ENCODE measurements at regions not wholly inside any gene's neighbourhood (a gene's known extent, or its start where the extent isn't known, plus 50 kb on each side); places are given as distances from the start of the nearest gene placed in this dataset.

DNA sequence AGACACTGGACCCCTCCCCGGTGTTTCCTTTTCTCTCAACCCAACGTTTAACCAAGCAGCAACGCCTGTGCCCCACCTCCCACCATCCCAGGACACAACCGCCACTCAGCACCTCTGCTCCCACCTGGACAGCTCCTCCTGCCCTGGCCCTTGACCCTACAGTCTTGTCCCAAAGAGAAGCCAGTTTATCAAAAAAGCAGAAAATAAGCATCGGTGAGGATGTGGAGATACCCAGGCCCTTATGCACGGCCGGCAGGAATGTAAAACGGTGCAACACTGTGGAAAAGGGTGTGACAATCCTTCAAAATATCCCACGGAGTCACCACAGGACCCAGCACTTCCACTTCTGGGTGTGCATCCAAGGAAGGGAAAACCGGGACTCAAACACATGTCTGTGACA, 176.2 kb upstream of the RNF32 start:
- no peak for DNase-seq (ENCODE audit: low spot score)
- Histone ChIP-seq H3K9me2 (replicated peaks; ENCODE audit: insufficient read depth) (no peaks in the 10 kb centered on the region), H3K27ac (no peak overlapping the region), H3K9me3 (ENCODE audit: low read depth) (no peaks in the 10 kb centered on the region), H2AFZ (no peak overlapping the region), H3K4me2 (no peak overlapping the region), H3K4me3 (no peak overlapping the region), H4K20me1 (ENCODE audit: insufficient read depth, poor library complexity, severe bottlenecking) (no peaks in the 10 kb centered on the region), H3K79me2 (no peaks in the 10 kb centered on the region), H3K36me3 (replicated peaks; ENCODE audit: insufficient read depth, low read depth) (no peaks in the 10 kb centered on the region), H3K27me3 (no peaks in the 10 kb centered on the region), H3K4me1 (ENCODE audit: insufficient read depth) (peaks cover 4% of the 10 kb centered on the region)
- TF ChIP-seq EZH2 (IDR thresholded peaks at IDR 0.05; ENCODE audit: borderline replicate concordance) (no peak), EZH2phosphoT487 (IDR thresholded peaks at IDR 0.05; ENCODE audit: low read depth, severe bottlenecking, unreplicated experiment) (no peak)
- TF ChIP-seq, protein P1, sequence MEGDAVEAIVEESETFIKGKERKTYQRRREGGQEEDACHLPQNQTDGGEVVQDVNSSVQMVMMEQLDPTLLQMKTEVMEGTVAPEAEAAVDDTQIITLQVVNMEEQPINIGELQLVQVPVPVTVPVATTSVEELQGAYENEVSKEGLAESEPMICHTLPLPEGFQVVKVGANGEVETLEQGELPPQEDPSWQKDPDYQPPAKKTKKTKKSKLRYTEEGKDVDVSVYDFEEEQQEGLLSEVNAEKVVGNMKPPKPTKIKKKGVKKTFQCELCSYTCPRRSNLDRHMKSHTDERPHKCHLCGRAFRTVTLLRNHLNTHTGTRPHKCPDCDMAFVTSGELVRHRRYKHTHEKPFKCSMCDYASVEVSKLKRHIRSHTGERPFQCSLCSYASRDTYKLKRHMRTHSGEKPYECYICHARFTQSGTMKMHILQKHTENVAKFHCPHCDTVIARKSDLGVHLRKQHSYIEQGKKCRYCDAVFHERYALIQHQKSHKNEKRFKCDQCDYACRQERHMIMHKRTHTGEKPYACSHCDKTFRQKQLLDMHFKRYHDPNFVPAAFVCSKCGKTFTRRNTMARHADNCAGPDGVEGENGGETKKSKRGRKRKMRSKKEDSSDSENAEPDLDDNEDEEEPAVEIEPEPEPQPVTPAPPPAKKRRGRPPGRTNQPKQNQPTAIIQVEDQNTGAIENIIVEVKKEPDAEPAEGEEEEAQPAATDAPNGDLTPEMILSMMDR (IDR thresholded peaks at IDR 0.05; ENCODE audit: poor library complexity): no peak
- WGBS (ENCODE audit: low lambda C conversion rate, missing lambda C conversion rate): 92% methylated on average over 10 of the region's 10 CpGs

DNA sequence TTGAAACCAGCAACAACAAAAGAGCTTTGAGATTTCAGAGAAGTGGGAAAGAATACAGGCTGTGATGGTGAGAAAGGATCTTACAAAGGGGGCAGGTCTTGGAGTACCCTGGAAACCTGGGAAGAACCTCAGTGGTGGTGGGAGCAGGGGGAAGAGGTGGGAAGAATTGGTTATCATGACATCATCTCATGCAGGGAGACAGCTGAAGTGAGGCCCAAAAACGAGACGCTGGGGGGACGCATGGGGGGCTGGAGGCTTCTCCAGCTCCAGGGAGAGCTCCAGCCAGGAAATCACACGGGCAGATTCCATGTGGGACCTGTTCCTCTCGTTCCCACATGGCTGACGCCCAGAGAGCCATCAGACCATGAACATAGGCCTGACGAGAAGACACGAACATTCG, 177.3 kb upstream of the RNF32 start:
- Histone ChIP-seq H3K9me3 (ENCODE audit: low read depth) (no peaks in the 10 kb centered on the region), H3K4me3 (no peak overlapping the region), H3K36me3 (replicated peaks; ENCODE audit: insufficient read depth, low read depth) (no peaks in the 10 kb centered on the region), H3K4me1 (ENCODE audit: insufficient read depth) (peaks cover 4% of the 10 kb centered on the region), H3K9me2 (replicated peaks; ENCODE audit: insufficient read depth) (no peaks in the 10 kb centered on the region), H2AFZ (no peak overlapping the region), H4K20me1 (ENCODE audit: insufficient read depth, poor library complexity, severe bottlenecking) (no peaks in the 10 kb centered on the region), H3K4me2 (no peak overlapping the region), H3K27ac (no peak overlapping the region), H3K79me2 (no peaks in the 10 kb centered on the region), H3K27me3 (no peaks in the 10 kb centered on the region)
- no peak for TF ChIP-seq EZH2 (IDR thresholded peaks at IDR 0.05; ENCODE audit: borderline replicate concordance)
- TF ChIP-seq EZH2phosphoT487 (IDR thresholded peaks at IDR 0.05; ENCODE audit: low read depth, severe bottlenecking, unreplicated experiment): no peak
- TF ChIP-seq, protein P1 (IDR thresholded peaks at IDR 0.05; ENCODE audit: poor library complexity): no peak
- WGBS (ENCODE audit: low lambda C conversion rate, missing lambda C conversion rate): 69% methylated on average over 9 of the region's 9 CpGs
- DNase-seq (ENCODE audit: low spot score): no peak

DNA sequence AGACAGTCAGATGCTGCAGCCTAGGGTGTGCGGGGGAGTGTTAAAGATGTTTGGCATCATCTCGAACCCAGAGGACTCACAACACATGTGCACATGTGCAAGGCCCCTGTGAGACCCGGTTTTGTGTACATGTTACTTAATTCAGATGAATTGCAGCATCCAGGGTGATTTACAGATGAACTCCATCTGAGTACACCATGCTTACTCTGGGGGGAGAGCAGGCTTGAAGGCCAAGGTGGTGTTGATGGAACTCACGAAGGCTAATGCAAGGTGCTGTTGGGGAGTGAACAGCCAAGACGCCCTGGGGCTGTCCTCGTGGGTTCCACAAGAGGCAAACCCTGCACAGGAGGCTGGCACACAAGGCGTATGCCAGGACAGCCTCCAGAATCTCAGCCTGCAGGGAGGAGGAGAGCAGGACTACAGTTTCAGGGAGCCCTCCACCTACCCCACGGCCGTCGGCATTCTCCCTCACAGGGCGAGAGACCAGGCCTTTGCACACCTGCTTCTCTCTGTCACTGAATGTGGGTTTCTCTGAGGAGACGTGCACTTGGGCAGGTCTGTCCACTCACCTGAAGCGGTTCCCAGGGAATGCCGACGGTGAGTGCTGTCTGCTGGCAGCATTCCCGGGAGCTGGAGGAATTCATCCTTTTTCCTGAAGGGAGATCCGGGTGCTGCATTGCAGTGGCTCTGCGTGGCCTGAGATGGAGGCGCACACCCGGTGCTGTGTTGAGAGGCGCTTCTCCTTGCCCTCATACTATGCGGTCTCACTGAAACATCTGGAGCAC, 178.5 kb upstream of the RNF32 start:
- H3K27ac ChIP-seq: no peak overlapping the region
- no peaks in the 10 kb centered on the region for H3K79me2 ChIP-seq
- H3K9me3 ChIP-seq (ENCODE audit: low read depth): no peaks in the 10 kb centered on the region
- H3K4me1 ChIP-seq (ENCODE audit: insufficient read depth): peaks cover 4% of the 10 kb centered on the region
- no peaks in the 10 kb centered on the region for H3K9me2 ChIP-seq (replicated peaks; ENCODE audit: insufficient read depth)
- no peak for DNase-seq (ENCODE audit: low spot score)
- H3K4me2 ChIP-seq: peak overlapping the region; percentile 27
- no peaks in the 10 kb centered on the region for H3K36me3 ChIP-seq (replicated peaks; ENCODE audit: insufficient read depth, low read depth)
- H2AFZ ChIP-seq: no peak overlapping the region
- no peak overlapping the region for H3K4me3 ChIP-seq
- H4K20me1 ChIP-seq (ENCODE audit: insufficient read depth, poor library complexity, severe bottlenecking): no peaks in the 10 kb centered on the region
- 86% methylated on average over 22 of the region's 22 CpGs for WGBS (ENCODE audit: low lambda C conversion rate, missing lambda C conversion rate)
- no peaks in the 10 kb centered on the region for H3K27me3 ChIP-seq
- TF ChIP-seq, protein P1 (IDR thresholded peaks at IDR 0.05; ENCODE audit: poor library complexity): no peak
- TF ChIP-seq EZH2 (IDR thresholded peaks at IDR 0.05; ENCODE audit: borderline replicate concordance): no peak
- TF ChIP-seq EZH2phosphoT487 (IDR thresholded peaks at IDR 0.05; ENCODE audit: low read depth, severe bottlenecking, unreplicated experiment): no peak

All from hepatocyte (in vitro differentiated cells).